IMR-90 (cell line): ENCODE measurements at regions not wholly inside any gene's neighbourhood (a gene's known extent, or its start where the extent isn't known, plus 50 kb on each side); places are given as distances from the start of the nearest gene placed in this dataset.

Source experiments
- ATAC-seq: fragments of 200-7000 bp; cut with Tn5 transposase; 2 replicates; pipeline ENCODE4 v1.9.1; 2020; ENCODE audit warnings: low read depth, mild to moderate bottlenecking, moderate library complexity
- BruUV-seq: library from RNA; stranded (reverse); fragments of 400-500 nt; replicated peaks from 2 replicates; lab custom pipeline; 2021; lab: Mats Ljungman, UMichigan
- CTCF ChIA-PET: fragments of 300-600 bp; formaldehyde crosslinking; extraction: SDS; loops from one replicate; lab custom pipeline; 2021; ENCODE audit warnings: antibody characterized with exemption; lab: Yijun Ruan, JAX
- POLR2A ChIA-PET: fragments of 300-600 bp; sonication (Branson Sonifier 250); formaldehyde crosslinking; loops from one replicate; lab custom pipeline; 2022; ENCODE audit warnings: antibody characterized with exemption; ENCODE audit not compliant: unreplicated experiment; lab: Charles Lee
- DNase-seq: peaks from one replicate; pipeline ENCODE4 v3.0.0; 2013
- H2AFZ ChIP-seq: replicated peaks from 2 replicates; pipeline ENCODE3; 2013; ENCODE audit warnings: low read length, mild to moderate bottlenecking; ENCODE audit not compliant: poor library complexity
- H2AK5ac ChIP-seq: 2 replicates; pipeline ENCODE4 v1.6.1; 2013; ENCODE audit warnings: low read depth, low read length, inconsistent platforms
- H2AK9ac ChIP-seq: replicated peaks from 2 replicates; pipeline ENCODE3; 2013; ENCODE audit warnings: mild to moderate bottlenecking, low read depth, low read length, moderate library complexity; ENCODE audit not compliant: poor library complexity
- H2BK120ac ChIP-seq: 2 replicates; pipeline ENCODE4 v1.6.1; 2013; ENCODE audit warnings: low read depth, low read length, inconsistent platforms
- H2BK15ac ChIP-seq: 3 replicates; pipeline ENCODE4 v1.6.1; 2013; ENCODE audit warnings: low read depth, low read length, inconsistent platforms
- H2BK20ac ChIP-seq: 2 replicates; pipeline ENCODE4 v1.6.1; 2013; ENCODE audit warnings: low read depth, mild to moderate bottlenecking, inconsistent platforms, low read length, moderate library complexity
- H2BK5ac ChIP-seq: 2 replicates; pipeline ENCODE4 v1.6.1; 2013; ENCODE audit warnings: mild to moderate bottlenecking, low read depth, low read length, inconsistent platforms; ENCODE audit not compliant: poor library complexity, severe bottlenecking
- H3K14ac ChIP-seq: replicated peaks from 2 replicates; pipeline ENCODE4 v1.6.1; 2013; ENCODE audit warnings: low read depth, low read length, inconsistent platforms
- H3K18ac ChIP-seq: 2 replicates; pipeline ENCODE4 v1.6.1; 2013; ENCODE audit warnings: low read depth, low read length, control low read depth
- H3K23ac ChIP-seq: 2 replicates; pipeline ENCODE4 v1.6.1; 2013; ENCODE audit warnings: low read depth, low read length, inconsistent platforms
- H3K27ac ChIP-seq: 2 replicates; pipeline ENCODE4 v1.5.1; 2013; ENCODE audit warnings: mild to moderate bottlenecking, control low read depth, low read length; ENCODE audit not compliant: insufficient read depth
- H3K27me3 ChIP-seq: 2 replicates; pipeline ENCODE4 v1.6.1; 2013; ENCODE audit warnings: low read length; ENCODE audit not compliant: control insufficient read depth, insufficient read depth
- H3K36me3 ChIP-seq: 2 replicates; pipeline ENCODE4 v1.6.1; 2013; ENCODE audit warnings: low read length, mixed read lengths; ENCODE audit not compliant: control insufficient read depth, insufficient read depth
- H3K4ac ChIP-seq: 2 replicates; pipeline ENCODE4 v1.6.1; 2013; ENCODE audit warnings: low read depth, low read length, inconsistent platforms
- H3K4me1 ChIP-seq: 2 replicates; pipeline ENCODE4 v1.6.1; 2013; ENCODE audit warnings: low read length, mixed read lengths; ENCODE audit not compliant: control insufficient read depth, insufficient read depth
- H3K4me2 ChIP-seq: 2 replicates; pipeline ENCODE4 v1.6.1; 2013; ENCODE audit warnings: low read depth, mild to moderate bottlenecking, control low read depth, low read length, moderate library complexity
- H3K4me3 ChIP-seq: 2 replicates; pipeline ENCODE4 v1.5.1; 2013; ENCODE audit warnings: low read depth, mild to moderate bottlenecking, control low read depth, low read length, moderate library complexity; ENCODE audit not compliant: insufficient read depth
- H3K56ac ChIP-seq: 2 replicates; pipeline ENCODE4 v1.6.1; 2013; ENCODE audit warnings: low read length, inconsistent platforms; ENCODE audit not compliant: insufficient read depth; ENCODE audit errors: extremely low read depth
- H3K79me1 ChIP-seq, 2 experiments: 2 replicates each; pipeline ENCODE4 v1.6.1; 2013; ENCODE audit warnings: low read length in 2 of 2, inconsistent platforms in 1 of 2, low read depth in 1 of 2
- H3K9ac ChIP-seq: 2 replicates; pipeline ENCODE4 v1.6.1; 2013; ENCODE audit warnings: low read depth, low read length, control low read depth
- H3K9me1 ChIP-seq: 2 replicates; pipeline ENCODE4 v1.6.1; 2013; ENCODE audit warnings: low read length, inconsistent platforms; ENCODE audit not compliant: insufficient read depth
- H3K9me3 ChIP-seq: 2 replicates; pipeline ENCODE4 v1.6.1; 2013; ENCODE audit warnings: low read length; ENCODE audit not compliant: control insufficient read depth, insufficient read depth
- H4K20me1 ChIP-seq: 2 replicates; pipeline ENCODE4 v1.6.1; 2013; ENCODE audit warnings: low read length, inconsistent platforms; ENCODE audit not compliant: insufficient read depth
- H4K5ac ChIP-seq: 2 replicates; pipeline ENCODE4 v1.6.1; 2013; ENCODE audit warnings: mild to moderate bottlenecking, low read depth, low read length, control low read depth
- H4K8ac ChIP-seq, 2 experiments: 2 replicates each; pipeline ENCODE4 v1.6.1; 2013; ENCODE audit warnings: low read depth in 2 of 2, low read length in 2 of 2, control low read depth in 1 of 2, inconsistent platforms in 1 of 2
- H4K91ac ChIP-seq: 2 replicates; pipeline ENCODE4 v1.6.1; 2013; ENCODE audit warnings: low read depth, low read length, inconsistent platforms; ENCODE audit not compliant: insufficient read depth
- CEBPB ChIP-seq: IDR thresholded peaks from 2 replicates; pipeline ENCODE4 v1.6.1; 2012; ENCODE audit warnings: low read depth, low read length, improper control_type of control experiment
- POLR2A ChIP-seq: IDR thresholded peaks from 2 replicates; pipeline ENCODE4 v1.6.1; 2012; ENCODE audit warnings: mild to moderate bottlenecking, low read depth, low read length
- RCOR1 ChIP-seq: IDR thresholded peaks from 2 replicates; pipeline ENCODE4 v1.6.1; 2012; ENCODE audit warnings: mild to moderate bottlenecking, low read length, improper control_type of control experiment; ENCODE audit not compliant: insufficient replicate concordance
- RFX5 ChIP-seq: IDR thresholded peaks from 2 replicates; pipeline ENCODE4 v1.8.0; 2012; ENCODE audit warnings: low read depth, mild to moderate bottlenecking, low read length, moderate library complexity
- WGBS, 2 experiments: methylation state at CpG; one replicate each; pipeline versions ENCODE4 v1.1.5 to v1.1.7; 2013; ENCODE audit warnings: missing lambda C conversion rate in 2 of 2; ENCODE audit not compliant: insufficient read length in 1 of 2; ENCODE audit errors: extremely low coverage in 2 of 2; 5-methylcytosine and 5-hydroxymethylcytosine counted together
- dilution Hi-C: fragments of 300-500 bp; cut with HindIII; formaldehyde crosslinking; loops from one replicate; pipeline ENCODE4 v1.14.3; 2018; ENCODE audit warnings: low sequenced_read_pairs; ENCODE audit not compliant: unreplicated experiment
- in situ Hi-C: fragments of 300-500 bp; cut with MboI; formaldehyde crosslinking; loops from 3 replicates; pipeline ENCODE4 v1.14.3; 2019; ENCODE audit warnings: low sequenced_read_pairs, inconsistent platforms, mixed read lengths
- intact Hi-C: fragments of 100-400 bp; cut with micrococcal nuclease; formaldehyde crosslinking; loops from 2 replicates; pipeline ENCODE4 v1.10.0; 2022

DNA sequence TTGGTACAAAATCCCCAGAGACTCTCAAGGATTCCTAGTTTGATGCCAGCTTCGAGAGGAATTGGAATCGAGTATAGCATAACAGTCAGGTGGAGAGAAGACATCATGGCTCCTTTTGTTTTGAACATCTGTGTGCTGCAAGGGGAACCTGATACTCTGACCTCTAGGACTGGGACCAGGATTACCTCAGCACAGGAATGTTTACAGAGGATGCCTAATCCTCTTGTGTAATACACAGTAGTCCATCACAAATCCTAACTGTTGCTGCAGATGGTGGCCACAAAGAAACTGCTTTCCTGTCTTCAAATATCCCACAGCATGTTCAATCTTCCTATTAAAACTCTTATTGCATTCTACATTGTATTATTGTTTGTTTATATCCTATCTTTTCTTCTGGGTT is 111.8 kb upstream of the PRMT6 start:
- Histone ChIP-seq H2AK5ac (no peak overlapping the region), H3K79me1 (no peaks in the 10 kb centered on the region), H3K4me2 (no peak overlapping the region), H2AK9ac (no peak overlapping the region), H3K27ac (no peak overlapping the region), H2BK20ac (no peak overlapping the region), H3K18ac (no peak overlapping the region), H4K20me1 (no peaks in the 10 kb centered on the region), H2BK120ac (no peak overlapping the region), H4K91ac (no peak overlapping the region), H3K14ac (no peak overlapping the region), H3K23ac (no peak overlapping the region), H4K5ac (no peak overlapping the region), H3K36me3 (no peaks in the 10 kb centered on the region), H3K9me1 (no peaks in the 10 kb centered on the region), H3K27me3 (no peaks in the 10 kb centered on the region), H3K9me3 (no peaks in the 10 kb centered on the region), H2AFZ (no peak overlapping the region), H2BK15ac (no peak overlapping the region), H4K8ac (no peak overlapping the region), H3K4ac (no peak overlapping the region), H3K4me1 (no peaks in the 10 kb centered on the region), H3K56ac (no peak overlapping the region), H2BK5ac (no peak overlapping the region), H3K9ac (no peak overlapping the region), H3K4me3 (no peak overlapping the region)
- ATAC-seq: no peak
- peak; percentile 41 for DNase-seq
- dilution Hi-C loops: no loop called here
- CTCF ChIA-PET: no interaction called here
- BruUV-seq: no TSS peak
- TF ChIP-seq POLR2A: no peak
- no peak; the same call in 1 of the 2 replicates for TF ChIP-seq CEBPB
- TF ChIP-seq RCOR1: no peak
- no peak for TF ChIP-seq RFX5
- in situ Hi-C loops: no loop called here
- WGBS, 2 experiments: no CpG with 5 or more reads among the region's 2 CpGs
- POLR2A ChIA-PET: no interaction called here
- intact Hi-C loops: no loop called here
